Right lobe of liver (tissue), 6 donors: ENCODE measurements at regions not wholly inside any gene's neighbourhood (a gene's known extent, or its start where the extent isn't known, plus 50 kb on each side); places are given as distances from the start of the nearest gene placed in this dataset.

ENCODE experiments used
- ATAC-seq, 4 donors: fragments of 200-7000 bp; cut with Tn5 transposase; one replicate each; pipeline ENCODE4 v1.9.1; 2020; ENCODE audit warnings: mild to moderate bottlenecking in 4 of 4, moderate library complexity in 4 of 4
- DNase-seq, 3 donors: peaks; one replicate each; pipeline ENCODE4 v3.0.0-alpha.2; 2020
- H3K27ac ChIP-seq, 3 donors: fragments of 200-600 bp; one replicate each; pipeline ENCODE4 v1.8.0; 2022
- H3K27me3 ChIP-seq, 2 donors: fragments of 200-600 bp; one replicate each; pipeline ENCODE4 v1.8.0; 2022
- H3K36me3 ChIP-seq, 4 donors: fragments of 200-600 bp; sonication (generic) in 1 of 4; one replicate each; pipeline versions ENCODE4 v1.5.1 to v1.8.0; 2017 to 2022; ENCODE audit warnings: control low read depth in 1 of 4
- H3K4me1 ChIP-seq, 4 donors: fragments of 200-600 bp; sonication (generic) in 1 of 4; one replicate each; pipeline versions ENCODE4 v1.5.1 to v1.8.0; 2017 to 2022; ENCODE audit warnings: control low read depth in 1 of 4
- H3K4me3 ChIP-seq, 3 donors: fragments of 200-600 bp; one replicate each; pipeline ENCODE4 v1.8.0; 2022
- H3K9me3 ChIP-seq, 4 donors: fragments of 200-600 bp; sonication (generic) in 1 of 4; one replicate each; pipeline versions ENCODE4 v1.5.1 to v1.8.0; 2017 to 2022; ENCODE audit warnings: control low read depth in 1 of 4
- POLR2A ChIP-seq: fragments of 450-650 bp; IDR thresholded peaks from one replicate; pipeline ENCODE4 v1.6.1; 2017; ENCODE audit warnings: antibody characterized with exemption, mild to moderate bottlenecking
- WGBS: methylation state at CpG from one replicate; pipeline ENCODE4 v1.1.6; 2018; ENCODE audit warnings: low coverage, low lambda C conversion rate; ENCODE audit not compliant: insufficient coverage; ENCODE audit errors: missing lambda C conversion rate; 5-methylcytosine and 5-hydroxymethylcytosine counted together
- intact Hi-C, 2 donors: fragments of 100-400 bp; cut with DNase I; formaldehyde crosslinking; loops; one replicate each; pipeline versions ENCODE4 v1.11.2 to v1.14.1; 2022
- TF ChIP-seq, protein P1 (sequence below), 4 donors: fragments of 200-600 bp in 3 of 4; fragments of 450-650 bp in 1 of 4; IDR thresholded peaks; one replicate each; pipeline versions ENCODE4 v1.5.1 to v1.8.0; 2016 to 2022; ENCODE audit warnings: antibody characterized with exemption in 4 of 4, mild to moderate bottlenecking in 2 of 4
- donor health status: DM: no; HTN: yes; CAD: no.
- donor health status: DM: no; HTN: no; CAD: no.
- donor health status: DM: no; HTN: no; CAD: no.
- donor health status: DM: no; HTN: yes; CAD: no.
- donor health status: DM: no; HTN: yes; CAD: no.

- no peak overlapping the region for H3K27ac ChIP-seq
- no peak overlapping the region for H3K4me3 ChIP-seq
- intact Hi-C loops, result no loop called here
- no peaks in the 10 kb centered on the region for H3K4me1 ChIP-seq
- WGBS, result 36% methylated on average over 1 of the region's 1 CpG
- H3K36me3 ChIP-seq, result no peaks in the 10 kb centered on the region
- DNase-seq, result no peak
- no peaks in the 10 kb centered on the region for H3K9me3 ChIP-seq
- TF ChIP-seq POLR2A, result no peak
- TF ChIP-seq, protein P1, sequence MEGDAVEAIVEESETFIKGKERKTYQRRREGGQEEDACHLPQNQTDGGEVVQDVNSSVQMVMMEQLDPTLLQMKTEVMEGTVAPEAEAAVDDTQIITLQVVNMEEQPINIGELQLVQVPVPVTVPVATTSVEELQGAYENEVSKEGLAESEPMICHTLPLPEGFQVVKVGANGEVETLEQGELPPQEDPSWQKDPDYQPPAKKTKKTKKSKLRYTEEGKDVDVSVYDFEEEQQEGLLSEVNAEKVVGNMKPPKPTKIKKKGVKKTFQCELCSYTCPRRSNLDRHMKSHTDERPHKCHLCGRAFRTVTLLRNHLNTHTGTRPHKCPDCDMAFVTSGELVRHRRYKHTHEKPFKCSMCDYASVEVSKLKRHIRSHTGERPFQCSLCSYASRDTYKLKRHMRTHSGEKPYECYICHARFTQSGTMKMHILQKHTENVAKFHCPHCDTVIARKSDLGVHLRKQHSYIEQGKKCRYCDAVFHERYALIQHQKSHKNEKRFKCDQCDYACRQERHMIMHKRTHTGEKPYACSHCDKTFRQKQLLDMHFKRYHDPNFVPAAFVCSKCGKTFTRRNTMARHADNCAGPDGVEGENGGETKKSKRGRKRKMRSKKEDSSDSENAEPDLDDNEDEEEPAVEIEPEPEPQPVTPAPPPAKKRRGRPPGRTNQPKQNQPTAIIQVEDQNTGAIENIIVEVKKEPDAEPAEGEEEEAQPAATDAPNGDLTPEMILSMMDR (IDR thresholded peaks at IDR 0.05), result no peak
- ATAC-seq, result no peak
- H3K27me3 ChIP-seq, result no peaks in the 10 kb centered on the region
These were observed 146.4 kb downstream of the FHIP1A start for GRCh38 chr4:151555151-151555945.

DNA sequence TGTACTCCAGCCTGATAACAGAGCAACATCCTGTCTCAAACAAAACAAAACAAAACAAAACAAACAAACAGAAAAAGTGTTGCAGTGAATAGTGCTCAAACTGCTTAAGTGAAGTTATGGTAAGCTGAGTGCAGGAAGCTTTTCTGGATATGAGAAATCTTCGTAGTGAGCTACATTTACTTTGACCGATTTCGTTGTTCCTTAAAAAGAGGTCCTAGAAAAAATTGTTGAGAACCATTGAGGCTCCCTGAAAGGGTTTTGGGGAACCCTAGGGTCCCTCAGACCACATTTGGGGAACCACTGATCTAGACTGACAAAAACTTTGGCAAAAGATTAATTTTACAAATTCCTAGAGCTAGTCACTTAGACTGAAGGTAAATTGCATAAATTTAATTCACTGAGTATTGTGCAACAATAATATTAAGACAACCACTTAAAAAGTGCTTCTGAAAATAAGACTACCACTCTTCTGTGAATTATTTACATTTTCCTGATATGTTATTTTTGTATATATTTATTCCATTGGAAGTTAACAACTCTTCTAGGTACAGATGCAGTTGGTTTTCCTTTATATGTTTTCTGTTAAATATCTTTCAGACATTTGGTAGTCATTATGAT, 149.6 kb downstream of the FHIP1A start:
- ATAC-seq, result no peak

DNA sequence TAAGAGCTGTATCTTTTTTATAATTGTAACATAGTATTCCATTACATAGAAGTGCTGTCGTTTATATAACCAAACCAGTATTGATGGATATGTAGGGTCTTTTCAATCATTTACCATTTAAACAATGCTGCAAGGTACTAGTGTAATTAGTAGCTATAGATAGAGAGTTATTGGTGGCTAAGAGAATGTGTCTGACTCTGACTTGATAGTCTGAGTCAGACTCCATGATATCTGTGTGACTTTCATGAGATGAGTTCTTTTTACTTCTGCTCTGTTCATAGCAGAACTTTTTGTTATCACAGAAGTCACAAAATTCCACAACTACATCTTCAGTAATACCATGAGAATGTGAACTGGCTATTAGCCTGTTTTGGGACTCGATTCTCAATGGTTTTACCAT, 150.6 kb downstream of the FHIP1A start:
- Histone ChIP-seq H3K4me3 (no peak overlapping the region), H3K4me1 (no peaks in the 10 kb centered on the region), H3K27me3 (no peaks in the 10 kb centered on the region), H3K27ac (no peak overlapping the region), H3K9me3 (no peaks in the 10 kb centered on the region), H3K36me3 (no peaks in the 10 kb centered on the region)
- 71% methylated on average over 2 of the region's 2 CpGs for WGBS
- TF ChIP-seq POLR2A, result no peak
- TF ChIP-seq, protein P1 (IDR thresholded peaks at IDR 0.05), result no peak
- no peak for DNase-seq
- intact Hi-C loops, result no loop called here
- no peak for ATAC-seq

More for the DNA sequence above, 149.6 kb downstream of the FHIP1A start:
- intact Hi-C loops, result no loop called here
- no peaks in the 10 kb centered on the region for H3K4me1 ChIP-seq
- H3K27ac ChIP-seq, result no peak overlapping the region
- TF ChIP-seq, protein P1 (IDR thresholded peaks at IDR 0.05), result no peak
- no peak for TF ChIP-seq POLR2A
- no peak overlapping the region for H3K4me3 ChIP-seq
- no peaks in the 10 kb centered on the region for H3K27me3 ChIP-seq
- H3K9me3 ChIP-seq, result no peaks in the 10 kb centered on the region
- WGBS, result 79% methylated on average over 3 of the region's 3 CpGs
- no peaks in the 10 kb centered on the region for H3K36me3 ChIP-seq
- no peak for DNase-seq

DNA sequence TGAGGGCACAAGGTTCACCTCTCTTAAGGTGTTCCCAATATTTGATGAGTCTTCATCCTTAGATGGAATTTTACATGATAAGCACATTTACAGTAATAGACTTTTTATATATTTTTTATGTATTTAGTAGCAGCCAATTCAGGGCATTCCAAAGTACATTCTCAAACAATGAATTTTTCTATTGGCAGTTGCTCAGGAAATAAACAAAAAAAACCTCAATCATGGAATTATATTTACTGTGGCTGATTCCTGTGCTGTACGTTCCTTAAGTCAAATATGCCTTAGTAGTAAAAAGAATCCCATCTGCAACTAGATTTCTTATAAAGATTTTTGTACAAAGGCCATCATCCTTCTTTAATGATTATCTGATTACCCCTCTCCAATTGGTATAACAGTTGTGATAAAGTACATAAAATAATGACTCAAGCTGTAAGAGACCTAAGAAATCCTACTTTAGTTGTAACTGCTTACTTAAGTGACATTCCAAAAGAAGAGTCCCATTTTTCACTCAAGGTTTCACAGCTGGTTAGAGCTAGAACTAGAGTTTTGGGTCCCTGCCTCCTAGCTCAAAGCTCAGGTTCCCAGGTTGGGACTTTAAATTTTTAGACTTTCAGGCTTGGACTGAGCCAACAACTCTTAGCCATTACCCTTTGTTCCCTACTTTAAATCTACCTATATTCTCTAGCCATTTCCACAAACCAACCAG, 152.7 kb downstream of the FHIP1A start:
- Histone ChIP-seq H3K9me3 (no peaks in the 10 kb centered on the region), H3K4me3 (no peak overlapping the region), H3K36me3 (no peaks in the 10 kb centered on the region), H3K27me3 (no peaks in the 10 kb centered on the region), H3K4me1 (no peaks in the 10 kb centered on the region), H3K27ac (no peak overlapping the region)
- ATAC-seq (no peak), DNase-seq (no peak)
- TF ChIP-seq POLR2A, result no peak
- TF ChIP-seq, protein P1 (IDR thresholded peaks at IDR 0.05), result no peak
- intact Hi-C loops, result no loop called here
- WGBS, result 56% methylated on average over 1 of the region's 1 CpG
